Mammary epithelial cell (primary cell): ENCODE measurements at regions not wholly inside any gene's neighbourhood (a gene's known extent, or its start where the extent isn't known, plus 50 kb on each side); places are given as distances from the start of the nearest gene placed in this dataset.

Experiments used
- EZH2 ChIP-seq: IDR thresholded peaks from 2 replicates; pipeline ENCODE4 v1.6.1; 2012; ENCODE audit warnings: low read length, inconsistent platforms, borderline replicate concordance
- TF ChIP-seq, protein P1 (sequence below), 2 donors: IDR thresholded peaks in 1 of 2; conservative IDR thresholded peaks in 1 of 2; 2 replicates each; pipeline ENCODE4 v1.5.1; 2011 to 2012; ENCODE audit warnings: inconsistent platforms in 2 of 2, low read length in 2 of 2, mild to moderate bottlenecking in 2 of 2, control low read depth in 1 of 2, low read depth in 1 of 2; ENCODE audit not compliant: insufficient read depth in 1 of 2; ENCODE audit errors: extremely low read depth in 1 of 2

DNA sequence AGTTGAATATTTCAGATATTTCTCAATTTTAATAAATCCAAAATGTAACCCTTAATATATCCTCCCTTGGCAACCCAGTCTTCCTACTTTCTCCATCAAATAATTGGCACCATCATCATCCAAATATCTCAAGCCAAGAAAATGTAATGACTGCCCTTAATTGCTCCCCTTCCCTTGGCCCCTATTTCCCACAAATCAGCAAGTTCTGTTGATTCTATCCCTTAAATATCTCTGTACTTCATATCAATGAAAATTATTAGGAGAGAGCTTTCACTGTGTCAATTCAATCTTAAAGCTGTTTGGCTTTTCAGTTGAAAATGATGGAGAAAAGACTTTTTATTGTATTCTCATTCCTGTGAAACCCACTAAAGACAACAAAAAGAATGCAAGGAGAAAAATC, 349.8 kb downstream of the HINT1 start:
- TF ChIP-seq, protein P1, sequence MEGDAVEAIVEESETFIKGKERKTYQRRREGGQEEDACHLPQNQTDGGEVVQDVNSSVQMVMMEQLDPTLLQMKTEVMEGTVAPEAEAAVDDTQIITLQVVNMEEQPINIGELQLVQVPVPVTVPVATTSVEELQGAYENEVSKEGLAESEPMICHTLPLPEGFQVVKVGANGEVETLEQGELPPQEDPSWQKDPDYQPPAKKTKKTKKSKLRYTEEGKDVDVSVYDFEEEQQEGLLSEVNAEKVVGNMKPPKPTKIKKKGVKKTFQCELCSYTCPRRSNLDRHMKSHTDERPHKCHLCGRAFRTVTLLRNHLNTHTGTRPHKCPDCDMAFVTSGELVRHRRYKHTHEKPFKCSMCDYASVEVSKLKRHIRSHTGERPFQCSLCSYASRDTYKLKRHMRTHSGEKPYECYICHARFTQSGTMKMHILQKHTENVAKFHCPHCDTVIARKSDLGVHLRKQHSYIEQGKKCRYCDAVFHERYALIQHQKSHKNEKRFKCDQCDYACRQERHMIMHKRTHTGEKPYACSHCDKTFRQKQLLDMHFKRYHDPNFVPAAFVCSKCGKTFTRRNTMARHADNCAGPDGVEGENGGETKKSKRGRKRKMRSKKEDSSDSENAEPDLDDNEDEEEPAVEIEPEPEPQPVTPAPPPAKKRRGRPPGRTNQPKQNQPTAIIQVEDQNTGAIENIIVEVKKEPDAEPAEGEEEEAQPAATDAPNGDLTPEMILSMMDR (conservative IDR thresholded peaks at IDR 0.05 in 1 of 2, IDR thresholded peaks at IDR 0.05 in 1 of 2; ENCODE audit: extremely low read depth in 1 of 2, insufficient read depth in 1 of 2, low read depth in 1 of 2, low read length in 2 of 2) = no peak
- no peak for TF ChIP-seq EZH2
